ENCODE measurements at regions not wholly inside any gene's neighbourhood (a gene's known extent, or its start where the extent isn't known, plus 50 kb on each side); places are given as distances from the start of the nearest gene placed in this dataset.

DNA sequence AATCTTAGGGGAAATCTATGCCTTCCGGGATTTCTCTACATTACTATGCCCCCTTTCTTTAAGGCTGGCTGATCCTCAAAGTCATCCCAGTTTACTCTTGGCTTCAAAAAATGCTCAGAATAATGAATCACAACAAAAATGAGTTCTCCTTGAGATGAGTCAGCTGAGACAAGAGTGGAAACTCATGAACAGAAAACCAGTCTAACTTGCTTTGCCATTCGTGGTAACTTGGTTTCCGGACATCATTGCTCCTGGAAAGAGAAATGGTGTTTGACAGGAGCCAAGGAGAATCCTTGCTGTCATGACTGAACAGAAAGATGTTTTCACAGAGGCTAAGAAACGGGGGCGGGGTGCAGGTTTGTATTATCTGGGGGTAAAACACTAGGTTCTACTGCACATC, 435.6 kb upstream of the DYNLRB2 start:
- Histone ChIP-seq H3T11ph (ENCODE audit: low read length) (no peak overlapping the region), H2AFZ (ENCODE audit: low read length) (no peak overlapping the region), H3K79me2 (ENCODE audit: insufficient read depth, low read length) (no peaks in the 10 kb centered on the region), H3K18ac (ENCODE audit: insufficient read length, low read depth, low read length) (no peak overlapping the region), H3K4ac (ENCODE audit: low read depth, low read length) (no peak overlapping the region), H4K91ac (ENCODE audit: insufficient read length, low read depth, low read length) (no peak overlapping the region), H2BK12ac (ENCODE audit: insufficient read length, low read depth, low read length) (no peak overlapping the region), H2BK20ac (ENCODE audit: low read depth, low read length, poor library complexity, severe bottlenecking) (no peak overlapping the region), H3K23me2 (ENCODE audit: insufficient read length, low read depth, low read length, poor library complexity, severe bottlenecking) (no peaks in the 10 kb centered on the region), H2BK15ac (ENCODE audit: low read depth, low read length) (no peak overlapping the region), H3K14ac (ENCODE audit: insufficient read depth, low read length) (no peak overlapping the region), H3K4me2 (ENCODE audit: insufficient read depth, insufficient read length, low read length) (no peak overlapping the region), H3K23ac (ENCODE audit: insufficient read length, low read depth, low read length) (no peak overlapping the region), H3K9ac (ENCODE audit: extremely low read depth, insufficient read length, low read length) (no peak overlapping the region), H3K79me1 (ENCODE audit: insufficient read depth, low read depth, low read length, poor library complexity, severe bottlenecking) (no peaks in the 10 kb centered on the region), H4K5ac (ENCODE audit: insufficient read length, low read depth, low read length) (no peak overlapping the region), H2BK120ac (ENCODE audit: low read depth, low read length, poor library complexity, severe bottlenecking) (no peak overlapping the region), H3K9me3 (ENCODE audit: control insufficient read depth, low read depth, low read length) (no peaks in the 10 kb centered on the region), H3K27me3 (ENCODE audit: insufficient read depth, low read length) (no peaks in the 10 kb centered on the region), H2BK5ac (ENCODE audit: insufficient read length, low read length) (no peak overlapping the region), H2AK5ac (ENCODE audit: insufficient read length, low read length) (no peak overlapping the region), H4K20me1 (ENCODE audit: control insufficient read depth, insufficient read depth, insufficient read length) (no peaks in the 10 kb centered on the region), H3K56ac (ENCODE audit: insufficient read length, low read depth, low read length) (no peak overlapping the region), H4K8ac (replicated peaks; ENCODE audit: insufficient read length, low read depth, low read length) (no peak overlapping the region), H3K4me1 (ENCODE audit: insufficient read depth, low read length) (peaks cover 5% of the 10 kb centered on the region; the same call in 1 of the 2 replicates), H3K27ac (ENCODE audit: insufficient read length, low read depth, low read length) (no peak overlapping the region)
- TF ChIP-seq, protein P1, sequence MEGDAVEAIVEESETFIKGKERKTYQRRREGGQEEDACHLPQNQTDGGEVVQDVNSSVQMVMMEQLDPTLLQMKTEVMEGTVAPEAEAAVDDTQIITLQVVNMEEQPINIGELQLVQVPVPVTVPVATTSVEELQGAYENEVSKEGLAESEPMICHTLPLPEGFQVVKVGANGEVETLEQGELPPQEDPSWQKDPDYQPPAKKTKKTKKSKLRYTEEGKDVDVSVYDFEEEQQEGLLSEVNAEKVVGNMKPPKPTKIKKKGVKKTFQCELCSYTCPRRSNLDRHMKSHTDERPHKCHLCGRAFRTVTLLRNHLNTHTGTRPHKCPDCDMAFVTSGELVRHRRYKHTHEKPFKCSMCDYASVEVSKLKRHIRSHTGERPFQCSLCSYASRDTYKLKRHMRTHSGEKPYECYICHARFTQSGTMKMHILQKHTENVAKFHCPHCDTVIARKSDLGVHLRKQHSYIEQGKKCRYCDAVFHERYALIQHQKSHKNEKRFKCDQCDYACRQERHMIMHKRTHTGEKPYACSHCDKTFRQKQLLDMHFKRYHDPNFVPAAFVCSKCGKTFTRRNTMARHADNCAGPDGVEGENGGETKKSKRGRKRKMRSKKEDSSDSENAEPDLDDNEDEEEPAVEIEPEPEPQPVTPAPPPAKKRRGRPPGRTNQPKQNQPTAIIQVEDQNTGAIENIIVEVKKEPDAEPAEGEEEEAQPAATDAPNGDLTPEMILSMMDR (conservative IDR thresholded peaks at IDR 0.05): no peak
- H3K27me3 Mint-ChIP-seq (ENCODE audit: low read depth): no peaks in the 10 kb centered on the region; the same call in 1 of the 2 replicates
- peaks cover 20 to 29% of the 10 kb centered on the region in 2 experiments for H3K4me1 Mint-ChIP-seq
- no peaks in the 10 kb centered on the region for H3K36me3 Mint-ChIP-seq (ENCODE audit: insufficient read depth in 1 of 3, low read depth in 3 of 3)
- DNase-seq: no peak
- H3K4me3 Mint-ChIP-seq: no peak overlapping the region
- WGBS (ENCODE audit: extremely low coverage, insufficient read length, low lambda C conversion rate): no CpG with 5 or more reads among the region's 5 CpGs
- no peak overlapping the region for H3K27ac Mint-ChIP-seq
- peaks cover 0 to 4% of the 10 kb centered on the region in 2 experiments; a peak in 2 of 5 replicates for H3K9me3 Mint-ChIP-seq

All from H9 (cell line).